IPS-20b (cell line): ENCODE measurements at regions not wholly inside any gene's neighbourhood (a gene's known extent, or its start where the extent isn't known, plus 50 kb on each side); places are given as distances from the start of the nearest gene placed in this dataset.

Experiments
- H3K27ac ChIP-seq: one replicate; pipeline ENCODE4 v1.5.1; 2013; ENCODE audit warnings: low read length
- H3K27me3 ChIP-seq: 2 replicates; pipeline ENCODE4 v1.6.1; 2013; ENCODE audit warnings: mild to moderate bottlenecking, low read length, inconsistent platforms; ENCODE audit not compliant: insufficient read depth
- H3K36me3 ChIP-seq: 2 replicates; pipeline ENCODE4 v1.6.1; 2013; ENCODE audit warnings: low read depth, mild to moderate bottlenecking, inconsistent platforms, low read length, moderate library complexity; ENCODE audit not compliant: insufficient read depth
- H3K4me1 ChIP-seq: 2 replicates; pipeline ENCODE4 v1.6.1; 2013; ENCODE audit warnings: mild to moderate bottlenecking, control low read depth, inconsistent platforms, low read length, moderate library complexity; ENCODE audit not compliant: insufficient read depth
- H3K4me3 ChIP-seq: 2 replicates; pipeline ENCODE4 v1.5.1; 2013; ENCODE audit warnings: mild to moderate bottlenecking, low read length, inconsistent platforms
- H3K9ac ChIP-seq: 2 replicates; pipeline ENCODE4 v1.6.1; 2013; ENCODE audit warnings: low read depth, mild to moderate bottlenecking, inconsistent platforms, low read length, moderate library complexity
- H3K9me3 ChIP-seq: 2 replicates; pipeline ENCODE4 v1.6.1; 2013; ENCODE audit warnings: mild to moderate bottlenecking, low read depth, low read length, inconsistent platforms; ENCODE audit not compliant: insufficient read depth

- Histone ChIP-seq H3K36me3 (no peaks in the 10 kb centered on the region), H3K9me3 (no peaks in the 10 kb centered on the region), H3K4me3 (no peak overlapping the region), H3K27ac (no peak overlapping the region), H3K27me3 (no peaks in the 10 kb centered on the region), H3K9ac (no peak overlapping the region), H3K4me1 (peaks cover 6% of the 10 kb centered on the region; the same call in 1 of the 2 replicates)
Measured at GRCh38 chr7:131197920-131198615, 129.6 kb upstream of the MKLN1 start.

DNA sequence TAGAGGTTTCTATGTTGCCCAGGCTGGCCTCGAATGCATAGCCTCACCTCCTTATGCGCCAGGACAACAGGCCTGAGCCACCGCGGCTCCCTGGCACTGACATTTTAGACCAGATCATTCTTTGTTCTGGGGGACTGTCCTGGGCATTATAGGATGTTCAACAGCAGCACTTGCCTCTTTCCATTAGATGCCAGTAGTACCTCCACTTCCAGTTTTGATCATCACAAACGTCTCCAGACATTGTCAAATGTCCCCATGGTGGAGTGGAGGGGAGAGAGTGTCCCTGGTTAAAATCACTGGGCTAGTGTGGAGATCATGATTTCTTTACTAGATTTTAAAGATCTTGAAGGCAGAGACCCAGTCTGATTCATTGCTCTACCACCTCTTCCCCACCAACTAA lies 125.2 kb upstream of the MKLN1 start:
- no peaks in the 10 kb centered on the region; the same call in 1 of the 2 replicates for H3K4me1 ChIP-seq
- no peak overlapping the region for H3K4me3 ChIP-seq
- H3K36me3 ChIP-seq: no peaks in the 10 kb centered on the region
- no peak overlapping the region for H3K27ac ChIP-seq
- H3K9ac ChIP-seq: no peak overlapping the region
- no peaks in the 10 kb centered on the region for H3K27me3 ChIP-seq
- H3K9me3 ChIP-seq: no peaks in the 10 kb centered on the region

DNA sequence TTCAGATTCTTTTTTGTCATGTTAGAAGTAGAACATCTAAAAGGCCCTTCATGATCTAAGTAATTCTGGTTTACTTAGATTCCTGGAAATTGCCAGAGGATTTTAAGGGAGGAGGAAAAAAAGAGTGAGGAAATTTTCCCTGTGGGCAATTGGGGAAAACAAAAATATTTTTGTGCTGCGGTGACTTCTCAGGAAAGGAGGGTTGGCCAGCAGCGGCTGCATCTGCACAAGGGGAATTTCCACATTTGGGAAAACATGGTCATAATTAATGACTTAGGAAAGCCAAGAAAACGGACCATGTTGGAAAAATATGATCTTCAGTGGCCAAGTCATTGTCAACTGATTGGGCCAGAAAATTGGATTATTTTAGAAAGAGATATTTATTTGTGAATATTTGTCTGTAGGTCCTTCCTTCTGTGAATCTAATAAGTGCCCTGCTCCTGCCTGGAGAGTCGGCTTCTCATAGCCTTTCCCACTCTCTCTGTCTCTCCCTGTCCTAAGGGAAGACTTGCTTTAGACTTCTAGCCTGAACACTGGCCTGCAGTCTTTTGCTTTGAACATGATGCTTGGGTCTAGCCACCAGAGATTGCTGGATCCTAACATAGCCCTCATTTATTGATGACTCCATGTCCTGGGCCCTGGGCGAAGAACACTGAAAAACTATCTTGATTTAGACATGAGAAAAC lies 124.2 kb upstream of the MKLN1 start:
- Histone ChIP-seq H3K9ac (no peak overlapping the region), H3K9me3 (no peaks in the 10 kb centered on the region), H3K4me3 (no peak overlapping the region), H3K36me3 (no peaks in the 10 kb centered on the region), H3K4me1 (no peaks in the 10 kb centered on the region; the same call in 1 of the 2 replicates), H3K27me3 (no peaks in the 10 kb centered on the region), H3K27ac (no peak overlapping the region)

DNA sequence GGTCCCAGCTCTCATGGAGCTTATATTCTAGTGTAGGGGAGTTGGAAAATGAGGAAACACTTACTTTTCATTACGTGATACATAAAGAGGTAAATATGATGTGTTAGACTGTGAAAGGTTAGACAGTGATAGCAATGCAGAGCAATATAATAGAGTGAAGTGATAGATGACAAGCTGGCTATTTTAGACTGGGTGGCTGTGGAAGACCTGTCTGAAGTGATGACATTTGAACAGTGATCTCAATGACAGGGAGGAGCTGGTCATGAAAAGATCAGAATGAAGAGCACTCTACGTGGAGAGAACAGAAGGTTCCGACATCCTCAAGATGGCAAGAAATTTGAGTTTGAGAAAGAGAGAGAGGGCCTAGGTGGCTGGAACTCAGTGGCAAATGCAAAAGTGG lies 118.9 kb upstream of the MKLN1 start:
- Histone ChIP-seq H3K9me3 (no peaks in the 10 kb centered on the region), H3K4me3 (no peak overlapping the region), H3K4me1 (peaks cover 5% of the 10 kb centered on the region; the same call in 1 of the 2 replicates), H3K9ac (no peak overlapping the region), H3K27ac (no peak overlapping the region), H3K27me3 (no peaks in the 10 kb centered on the region), H3K36me3 (no peaks in the 10 kb centered on the region)

DNA sequence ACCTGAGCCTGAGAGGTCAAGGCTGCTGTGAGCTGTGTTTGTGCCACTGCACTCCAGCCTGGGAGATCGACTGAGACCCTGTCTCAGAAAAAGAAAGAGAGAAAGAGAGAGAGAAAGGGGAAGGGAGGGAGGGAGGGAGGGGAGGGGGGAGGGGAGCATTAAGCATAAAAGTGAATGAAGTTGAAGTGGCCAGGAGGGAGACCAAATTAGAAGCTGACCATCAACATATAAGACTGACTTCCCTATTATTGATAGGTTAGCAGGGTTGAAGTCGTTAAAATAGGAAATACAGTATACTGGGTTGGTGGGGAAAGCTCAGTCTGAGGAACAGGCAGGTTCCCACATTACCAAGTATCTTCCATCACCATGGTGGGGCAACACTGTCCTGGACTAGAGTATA lies 117.1 kb upstream of the MKLN1 start:
- H3K27me3 ChIP-seq: no peaks in the 10 kb centered on the region

DNA sequence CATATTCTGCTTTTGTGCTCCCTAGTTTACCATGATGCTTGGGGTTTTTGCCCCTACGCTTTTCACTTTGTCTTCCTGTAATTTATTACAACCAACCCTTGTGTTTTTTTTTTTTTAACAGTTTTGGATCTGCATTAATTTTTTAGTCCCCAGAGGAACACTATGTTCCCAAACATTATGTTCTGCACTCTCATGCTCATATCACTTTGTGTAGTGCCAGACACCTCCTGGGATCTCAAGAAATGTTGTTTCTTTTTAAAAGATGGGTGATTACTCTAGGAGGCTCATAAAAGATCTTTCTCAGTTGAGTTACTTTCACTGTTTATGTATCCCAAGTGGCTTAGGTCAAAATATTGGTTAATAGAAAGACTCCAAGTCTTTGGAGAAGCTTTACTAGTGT lies 116.2 kb upstream of the MKLN1 start:
- Histone ChIP-seq H3K4me1 (peaks cover 5% of the 10 kb centered on the region; the same call in 1 of the 2 replicates), H3K9ac (no peak overlapping the region), H3K4me3 (no peak overlapping the region), H3K27me3 (no peaks in the 10 kb centered on the region), H3K36me3 (no peaks in the 10 kb centered on the region), H3K27ac (no peak overlapping the region), H3K9me3 (no peaks in the 10 kb centered on the region)

More for the DNA sequence above, 117.1 kb upstream of the MKLN1 start:
- Histone ChIP-seq H3K27ac (no peak overlapping the region), H3K4me3 (no peak overlapping the region), H3K4me1 (peaks cover 5% of the 10 kb centered on the region; the same call in 1 of the 2 replicates), H3K9ac (no peak overlapping the region), H3K36me3 (no peaks in the 10 kb centered on the region), H3K9me3 (no peaks in the 10 kb centered on the region)

- Histone ChIP-seq H3K27me3 (no peaks in the 10 kb centered on the region), H3K9ac (no peak overlapping the region), H3K9me3 (no peaks in the 10 kb centered on the region), H3K27ac (no peak overlapping the region), H3K4me3 (no peak overlapping the region), H3K4me1 (peaks cover 5% of the 10 kb centered on the region; the same call in 1 of the 2 replicates), H3K36me3 (no peaks in the 10 kb centered on the region)
Measured at GRCh38 chr7:131212114-131212513, 115.6 kb upstream of the MKLN1 start.

DNA sequence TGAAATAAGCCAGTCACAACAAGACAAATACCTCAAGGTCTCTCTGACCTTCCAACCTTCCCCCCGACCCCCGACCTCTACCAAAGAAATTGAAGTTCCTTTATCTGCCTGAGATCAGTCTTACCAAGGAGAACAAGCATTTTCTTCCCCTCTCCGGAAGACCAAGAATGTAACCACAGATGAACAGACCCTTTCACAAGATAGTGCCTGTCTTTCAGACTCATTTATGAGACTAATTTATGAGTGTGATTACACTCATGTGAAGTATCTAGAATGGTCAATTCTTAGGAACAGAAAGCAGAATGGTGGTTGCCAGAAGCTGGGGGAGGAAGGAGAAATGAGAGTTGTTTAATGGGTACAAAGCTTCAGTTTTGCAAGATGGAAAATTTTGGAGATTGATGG lies 108.9 kb upstream of the MKLN1 start:
- Histone ChIP-seq H3K27ac (peak overlapping the region; percentile 60), H3K36me3 (no peaks in the 10 kb centered on the region), H3K27me3 (no peaks in the 10 kb centered on the region), H3K9me3 (no peaks in the 10 kb centered on the region), H3K4me3 (no peak overlapping the region), H3K4me1 (peaks cover 23% of the 10 kb centered on the region; the same call in 1 of the 2 replicates), H3K9ac (peak overlapping the region; percentile 57; the same call in 1 of the 2 replicates)

DNA sequence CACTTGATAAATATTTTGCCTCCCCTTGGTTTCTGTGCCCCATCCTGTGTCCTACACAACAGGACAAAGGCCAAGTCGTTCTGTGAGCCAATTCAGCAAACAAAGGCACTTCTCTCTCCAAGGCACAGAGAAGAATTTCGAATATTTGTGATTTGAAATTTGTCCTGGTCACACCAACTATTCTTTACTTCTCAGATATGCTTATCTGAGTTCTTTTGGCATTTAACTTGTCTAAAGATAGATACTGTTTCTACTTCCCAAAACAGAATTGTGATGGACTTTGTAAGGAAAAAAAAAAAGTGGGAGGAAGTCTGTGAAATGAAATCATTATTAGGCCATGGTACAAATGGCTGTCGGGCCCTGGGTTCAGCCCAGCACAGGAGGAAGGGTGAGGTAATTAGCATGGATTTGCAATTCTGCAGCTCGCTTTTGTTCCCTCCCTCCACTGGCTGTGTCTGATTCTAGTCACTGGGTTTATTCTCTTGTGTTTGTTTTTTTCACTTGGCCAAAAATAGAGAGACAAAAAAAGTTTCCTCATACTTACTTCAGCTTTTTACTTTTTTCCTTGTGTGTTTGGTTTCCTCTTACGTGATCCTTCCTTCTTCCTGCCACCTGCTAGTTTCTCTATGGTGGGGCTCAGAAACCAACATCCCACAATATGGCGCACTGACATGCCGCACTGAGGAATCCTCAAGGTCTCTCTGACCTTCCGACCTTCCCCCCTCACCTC lies 108.2 kb upstream of the MKLN1 start:
- Histone ChIP-seq H3K4me3 (peak overlapping the region; percentile 9; the same call in 1 of the 2 replicates), H3K36me3 (no peaks in the 10 kb centered on the region), H3K4me1 (peaks cover 23% of the 10 kb centered on the region; the same call in 1 of the 2 replicates), H3K27me3 (no peaks in the 10 kb centered on the region), H3K9ac (peak overlapping the region; percentile 57; the same call in 1 of the 2 replicates), H3K9me3 (no peaks in the 10 kb centered on the region), H3K27ac (peak overlapping the region; percentile 59)

GRCh38 chr7:131221061-131221460 lies 106.6 kb upstream of the MKLN1 start:
- Histone ChIP-seq H3K36me3 (no peaks in the 10 kb centered on the region), H3K9me3 (no peaks in the 10 kb centered on the region), H3K27me3 (no peaks in the 10 kb centered on the region), H3K4me1 (peaks cover 23% of the 10 kb centered on the region; the same call in 1 of the 2 replicates), H3K9ac (no peak overlapping the region), H3K4me3 (no peak overlapping the region), H3K27ac (no peak overlapping the region)

- no peak overlapping the region for H3K9ac ChIP-seq
- no peak overlapping the region for H3K27ac ChIP-seq
- no peaks in the 10 kb centered on the region for H3K27me3 ChIP-seq
- no peaks in the 10 kb centered on the region for H3K9me3 ChIP-seq
- H3K4me3 ChIP-seq: no peak overlapping the region
- peaks cover 23% of the 10 kb centered on the region; the same call in 1 of the 2 replicates for H3K4me1 ChIP-seq
- no peaks in the 10 kb centered on the region for H3K36me3 ChIP-seq
Measured at GRCh38 chr7:131222171-131222570, 105.5 kb upstream of the MKLN1 start.
